IPS-20b (cell line): ENCODE measurements at regions not wholly inside any gene's neighbourhood (a gene's known extent, or its start where the extent isn't known, plus 50 kb on each side); places are given as distances from the start of the nearest gene placed in this dataset.
"Not testable (repeated sequence)": the region's sequence is repeated elsewhere in the genome, so short reads cannot be mapped to it uniquely, and the experiment has no call there.

ENCODE experiments used
- H3K27ac ChIP-seq: one replicate; pipeline ENCODE4 v1.5.1; 2013; ENCODE audit warnings: low read length
- H3K27me3 ChIP-seq: 2 replicates; pipeline ENCODE4 v1.6.1; 2013; ENCODE audit warnings: mild to moderate bottlenecking, low read length, inconsistent platforms; ENCODE audit not compliant: insufficient read depth
- H3K36me3 ChIP-seq: 2 replicates; pipeline ENCODE4 v1.6.1; 2013; ENCODE audit warnings: low read depth, mild to moderate bottlenecking, inconsistent platforms, low read length, moderate library complexity; ENCODE audit not compliant: insufficient read depth
- H3K4me1 ChIP-seq: 2 replicates; pipeline ENCODE4 v1.6.1; 2013; ENCODE audit warnings: mild to moderate bottlenecking, control low read depth, inconsistent platforms, low read length, moderate library complexity; ENCODE audit not compliant: insufficient read depth
- H3K4me3 ChIP-seq: 2 replicates; pipeline ENCODE4 v1.5.1; 2013; ENCODE audit warnings: mild to moderate bottlenecking, low read length, inconsistent platforms
- H3K9ac ChIP-seq: 2 replicates; pipeline ENCODE4 v1.6.1; 2013; ENCODE audit warnings: low read depth, mild to moderate bottlenecking, inconsistent platforms, low read length, moderate library complexity
- H3K9me3 ChIP-seq: 2 replicates; pipeline ENCODE4 v1.6.1; 2013; ENCODE audit warnings: mild to moderate bottlenecking, low read depth, low read length, inconsistent platforms; ENCODE audit not compliant: insufficient read depth

DNA sequence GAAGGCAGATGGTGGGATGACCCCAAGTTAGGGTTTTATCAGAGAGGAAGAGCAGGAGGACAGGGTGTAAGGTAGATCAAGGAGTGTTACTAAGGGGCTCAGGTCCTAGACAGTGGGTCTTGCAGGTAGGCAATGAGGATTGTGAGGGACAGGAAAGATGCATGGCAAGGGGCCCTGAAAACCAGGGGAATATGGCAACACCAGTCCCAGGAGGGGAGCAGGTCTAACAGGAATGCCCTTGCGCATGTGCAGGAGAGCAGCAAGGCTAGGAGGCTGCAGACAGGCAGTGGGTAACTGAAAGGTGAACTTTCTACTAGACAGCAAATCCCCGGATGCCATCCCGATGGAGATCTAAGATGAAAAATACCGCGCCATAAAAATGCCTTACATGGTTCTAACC, 211.3 kb downstream of the ALG10 start:
- no peaks in the 10 kb centered on the region for H3K4me1 ChIP-seq
- no peaks in the 10 kb centered on the region for H3K36me3 ChIP-seq
- no peak overlapping the region for H3K4me3 ChIP-seq
- H3K27me3 ChIP-seq, result no peaks in the 10 kb centered on the region
- no peak overlapping the region for H3K27ac ChIP-seq
- H3K9me3 ChIP-seq, result peaks cover 98% of the 10 kb centered on the region
- H3K9ac ChIP-seq, result no peak overlapping the region

DNA sequence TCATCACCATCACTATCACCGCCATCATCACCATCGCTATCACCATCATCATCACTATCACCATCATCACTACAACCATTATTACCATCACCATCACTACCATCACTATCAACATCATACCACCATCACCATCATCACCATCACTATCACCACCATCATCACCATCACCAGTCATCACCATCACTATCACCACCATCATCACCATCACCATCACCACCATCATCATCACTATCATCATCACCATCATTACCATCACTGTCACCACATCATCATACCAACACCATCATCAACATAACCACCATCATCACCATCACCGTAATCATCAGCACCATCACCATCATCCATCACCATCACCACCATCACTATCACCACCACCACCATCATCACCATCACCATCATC, 213.8 kb downstream of the ALG10 start:
- H3K27ac ChIP-seq, result no peak overlapping the region
- peaks cover 98% of the 10 kb centered on the region for H3K9me3 ChIP-seq

DNA sequence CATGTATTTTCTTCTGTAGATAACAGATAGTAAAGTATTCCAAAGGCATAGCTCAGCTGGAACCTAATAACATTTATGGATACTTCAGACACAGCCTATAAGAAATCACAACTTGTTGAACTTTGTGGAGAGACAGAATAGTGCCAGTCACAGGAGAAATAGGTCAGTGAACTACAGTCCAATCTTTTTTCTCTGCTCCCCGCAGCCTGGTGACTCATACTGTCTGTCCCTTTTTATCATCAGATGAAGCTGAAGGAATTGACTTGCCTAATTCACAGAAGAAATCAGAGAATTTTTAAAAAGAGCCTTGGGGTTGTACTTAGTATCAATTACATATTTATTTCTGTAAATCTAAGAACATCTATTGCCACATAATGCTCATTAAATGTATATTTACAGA, 222.3 kb downstream of the ALG10 start:
- no peak overlapping the region for H3K27ac ChIP-seq

More for the DNA sequence above, 213.8 kb downstream of the ALG10 start:
- Histone ChIP-seq H3K36me3 (no peaks in the 10 kb centered on the region), H3K27me3 (no peaks in the 10 kb centered on the region), H3K4me1 (no peaks in the 10 kb centered on the region), H3K4me3 (no peak overlapping the region), H3K9ac (no peak overlapping the region)

GRCh38 chr12:34249271-34249670, 227.0 kb downstream of the ALG10 start:
- H3K27ac ChIP-seq, result no peak overlapping the region
- H3K4me3 ChIP-seq, result no peak overlapping the region
- peaks cover 92% of the 10 kb centered on the region for H3K9me3 ChIP-seq
- no peaks in the 10 kb centered on the region for H3K4me1 ChIP-seq
- H3K36me3 ChIP-seq, result no peaks in the 10 kb centered on the region
- H3K9ac ChIP-seq, result no peak overlapping the region
- H3K27me3 ChIP-seq, result no peaks in the 10 kb centered on the region

More for the DNA sequence above, 222.3 kb downstream of the ALG10 start:
- Histone ChIP-seq H3K36me3 (no peaks in the 10 kb centered on the region), H3K4me1 (no peaks in the 10 kb centered on the region), H3K9me3 (peaks cover 95% of the 10 kb centered on the region), H3K4me3 (no peak overlapping the region), H3K9ac (no peak overlapping the region), H3K27me3 (no peaks in the 10 kb centered on the region)

- not testable (repeated sequence) for H3K27ac ChIP-seq, H3K9ac ChIP-seq, H3K4me3 ChIP-seq, H3K27me3 ChIP-seq, H3K36me3 ChIP-seq, H3K4me1 ChIP-seq
- peaks cover 88% of the 10 kb centered on the region for H3K9me3 ChIP-seq
These were observed 229.6 kb downstream of the ALG10 start for GRCh38 chr12:34251879-34252278.

GRCh38 chr12:34253674-34254073, 231.4 kb downstream of the ALG10 start:
- no peak overlapping the region for H3K27ac ChIP-seq
- no peak overlapping the region for H3K4me3 ChIP-seq
- H3K36me3 ChIP-seq, result no peaks in the 10 kb centered on the region
- H3K4me1 ChIP-seq, result no peaks in the 10 kb centered on the region
- H3K9ac ChIP-seq, result no peak overlapping the region
- H3K9me3 ChIP-seq, result peaks cover 88% of the 10 kb centered on the region
- H3K27me3 ChIP-seq, result no peaks in the 10 kb centered on the region

DNA sequence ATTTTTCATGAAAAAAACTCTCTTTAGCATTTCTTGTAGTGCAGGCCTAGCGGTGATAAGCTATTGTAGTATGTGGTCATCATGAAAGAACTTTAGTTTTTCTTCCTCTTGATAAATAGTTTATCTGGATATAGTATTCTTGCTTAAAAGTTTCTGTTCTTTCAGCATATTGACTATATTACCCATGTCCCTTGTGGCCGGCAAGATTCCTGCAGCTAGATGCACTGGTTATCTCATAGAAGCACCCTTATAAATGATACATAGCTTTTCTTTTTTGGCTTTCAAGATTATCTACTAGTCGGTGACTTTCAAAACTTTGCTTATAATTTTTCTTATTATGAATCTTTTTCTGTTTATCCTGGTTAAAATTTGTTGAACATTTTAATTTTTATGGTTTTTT, 234.8 kb downstream of the ALG10 start:
- H3K27me3 ChIP-seq, result no peaks in the 10 kb centered on the region
- no peak overlapping the region for H3K27ac ChIP-seq
- no peak overlapping the region for H3K4me3 ChIP-seq
- no peaks in the 10 kb centered on the region for H3K36me3 ChIP-seq
- no peak overlapping the region for H3K9ac ChIP-seq
- H3K9me3 ChIP-seq, result peaks cover 94% of the 10 kb centered on the region
- no peaks in the 10 kb centered on the region for H3K4me1 ChIP-seq

DNA sequence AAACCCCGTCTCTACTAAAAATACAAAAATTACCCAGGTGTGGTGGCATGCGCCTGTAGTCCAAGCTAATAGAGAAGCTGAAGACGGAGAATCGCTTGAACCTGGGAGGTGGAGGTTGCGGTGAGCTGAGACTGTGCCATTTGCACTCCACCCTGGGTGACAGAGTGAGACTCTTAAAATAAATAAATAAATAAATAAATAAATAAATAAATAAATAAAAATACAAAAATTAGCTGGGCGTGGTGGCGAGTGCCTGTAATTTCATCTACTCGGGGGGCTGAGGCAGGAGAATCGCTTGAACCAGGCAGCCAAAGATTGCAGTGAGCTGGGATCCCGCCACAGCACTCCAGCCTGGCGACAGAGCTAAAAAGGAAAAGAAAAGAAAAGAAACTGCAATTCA, 239.8 kb downstream of the ALG10 start:
- H3K4me3 ChIP-seq, H3K9ac ChIP-seq, H3K27ac ChIP-seq, H3K36me3 ChIP-seq, H3K4me1 ChIP-seq, H3K27me3 ChIP-seq: not testable (repeated sequence)
- H3K9me3 ChIP-seq, result peaks cover 97% of the 10 kb centered on the region

DNA sequence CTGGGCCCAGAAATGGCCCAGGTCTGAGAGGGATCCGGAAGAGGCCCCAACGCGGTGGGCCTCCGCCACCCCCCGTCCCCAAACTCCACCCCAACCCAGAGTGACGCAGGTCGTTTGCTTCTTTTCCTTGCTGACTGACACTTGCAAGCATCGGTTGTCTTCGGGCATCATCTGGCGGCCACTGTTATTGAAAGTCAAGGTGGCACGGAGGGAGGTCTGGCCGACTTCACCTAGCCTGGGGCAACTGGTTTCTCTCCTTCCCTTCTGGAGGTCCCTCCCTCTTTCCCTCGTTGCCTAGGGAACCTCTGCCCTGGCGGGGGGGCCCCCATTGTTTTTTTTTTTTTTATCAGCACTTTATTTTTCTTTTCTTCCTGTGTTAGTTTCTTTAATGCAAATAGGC, 241.8 kb downstream of the ALG10 start:
- H3K4me1 ChIP-seq, result no peaks in the 10 kb centered on the region
- H3K27me3 ChIP-seq, result no peaks in the 10 kb centered on the region
- H3K9me3 ChIP-seq, result peaks cover 96% of the 10 kb centered on the region
- no peaks in the 10 kb centered on the region for H3K36me3 ChIP-seq
- H3K27ac ChIP-seq, result no peak overlapping the region
- no peak overlapping the region for H3K4me3 ChIP-seq
- H3K9ac ChIP-seq, result no peak overlapping the region

DNA sequence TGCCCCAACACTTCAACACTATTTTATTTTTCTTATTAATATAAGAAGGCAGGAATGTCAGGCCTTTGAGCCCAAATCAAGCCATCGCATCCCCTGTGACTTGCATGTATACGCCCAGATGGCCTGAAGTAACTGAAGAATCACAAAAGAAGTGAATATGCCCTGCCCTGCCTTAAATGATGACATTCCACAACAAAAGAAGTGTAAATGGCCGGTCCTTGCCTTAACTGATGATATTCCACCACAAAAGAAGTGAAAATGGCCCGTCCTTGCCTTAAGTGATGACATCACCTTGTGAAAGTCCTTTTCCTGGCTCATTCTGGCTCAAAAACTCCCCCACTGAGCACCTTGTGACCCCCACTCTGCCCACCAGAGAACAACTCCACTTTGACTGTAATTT, 251.4 kb downstream of the ALG10 start:
- H3K27ac ChIP-seq, H3K4me1 ChIP-seq, H3K4me3 ChIP-seq, H3K9ac ChIP-seq, H3K36me3 ChIP-seq, H3K27me3 ChIP-seq: not testable (repeated sequence)
- peaks cover 100% of the 10 kb centered on the region for H3K9me3 ChIP-seq

- Histone ChIP-seq H3K4me3 (peak overlapping the region; percentile 26; the same call in 1 of the 2 replicates), H3K27ac (no peak overlapping the region), H3K4me1 (no peaks in the 10 kb centered on the region), H3K9me3 (peaks cover 100% of the 10 kb centered on the region), H3K36me3 (no peaks in the 10 kb centered on the region), H3K27me3 (no peaks in the 10 kb centered on the region), H3K9ac (no peak overlapping the region)
These were observed 252.8 kb downstream of the ALG10 start for GRCh38 chr12:34275129-34275528.

DNA sequence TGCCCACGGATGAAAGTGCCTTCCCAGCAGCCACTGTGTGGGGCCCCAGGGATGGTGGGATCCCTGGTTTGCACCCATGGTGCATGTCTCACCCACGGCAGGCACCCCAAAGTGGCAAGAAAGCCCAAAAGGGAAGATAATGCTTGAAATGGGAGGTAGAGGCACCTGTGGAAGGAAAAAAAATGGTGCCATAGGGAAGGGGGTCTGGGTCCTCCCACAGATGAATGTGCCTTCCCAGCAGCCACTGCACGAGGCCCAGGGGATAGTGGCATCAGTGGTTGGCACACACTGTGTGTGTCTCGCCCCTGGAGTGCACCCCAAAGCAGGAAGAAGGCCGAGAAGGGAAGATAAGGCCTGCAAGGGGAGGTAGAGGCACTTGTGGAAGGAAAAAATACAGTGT, 264.2 kb downstream of the ALG10 start:
- 0 out of 2 replicates have a peak overlapping the region, but pooled peaks have one; percentile 13 for H3K4me3 ChIP-seq
- no peaks in the 10 kb centered on the region for H3K36me3 ChIP-seq
- H3K27me3 ChIP-seq, result no peaks in the 10 kb centered on the region
- H3K27ac ChIP-seq, result no peak overlapping the region
- no peak overlapping the region for H3K9ac ChIP-seq
- no peaks in the 10 kb centered on the region for H3K4me1 ChIP-seq
- H3K9me3 ChIP-seq, result peaks cover 100% of the 10 kb centered on the region

- no peaks in the 10 kb centered on the region for H3K4me1 ChIP-seq
- H3K9me3 ChIP-seq, result peaks cover 100% of the 10 kb centered on the region
- H3K4me3 ChIP-seq, result no peak overlapping the region
- no peak overlapping the region for H3K9ac ChIP-seq
- no peaks in the 10 kb centered on the region for H3K36me3 ChIP-seq
- no peaks in the 10 kb centered on the region for H3K27me3 ChIP-seq
- no peak overlapping the region for H3K27ac ChIP-seq
These were observed 264.6 kb downstream of the ALG10 start for GRCh38 chr12:34286934-34287333.
